Transverse colon (tissue), 4 donors: ENCODE measurements at regions not wholly inside any gene's neighbourhood (a gene's known extent, or its start where the extent isn't known, plus 50 kb on each side); places are given as distances from the start of the nearest gene placed in this dataset.

ENCODE experiments used
- DNase-seq: peaks from one replicate; pipeline ENCODE4 v3.0.0-alpha.2; 2019
- H3K27ac ChIP-seq, 4 donors: fragments of 200-600 bp; sonication (generic); 2 replicates each; pipeline ENCODE4 v1.5.1; 2016 to 2018; ENCODE audit warnings: inconsistent platforms in 4 of 4
- H3K27me3 ChIP-seq: fragments of 200-600 bp; sonication (generic); 2 replicates; pipeline ENCODE4 v1.5.1; 2017; ENCODE audit warnings: inconsistent platforms
- H3K36me3 ChIP-seq, 4 donors: fragments of 200-600 bp; sonication (generic); 2 replicates each; pipeline ENCODE4 v1.5.1; 2017 to 2019; ENCODE audit warnings: inconsistent platforms in 4 of 4
- H3K4me1 ChIP-seq, 4 donors: fragments of 200-600 bp; sonication (generic); 2 replicates each; pipeline ENCODE4 v1.5.1; 2017 to 2020; ENCODE audit warnings: inconsistent platforms in 4 of 4
- H3K4me3 ChIP-seq, 4 donors: fragments of 200-600 bp; sonication (generic); 1 replicate in 1 of 4; 2 replicates in 3 of 4; pipeline versions ENCODE4 v1.5.1 to v1.6.1; 2017 to 2019; ENCODE audit warnings: inconsistent platforms in 4 of 4
- H3K9me3 ChIP-seq, 2 donors: fragments of 200-600 bp; sonication (generic); 2 replicates each; pipeline ENCODE4 v1.5.1; 2017 to 2019; ENCODE audit warnings: inconsistent platforms in 2 of 2
- CTCF ChIP-seq, 5 experiments: fragments of 200-600 bp in 3 of 5; fragments of 450-650 bp in 2 of 5; sonication (generic) in 3 of 5; IDR thresholded peaks; 1 replicate in 2 of 5; 2 replicates in 3 of 5; pipeline ENCODE4 v1.5.1; 2016 to 2017; ENCODE audit warnings: antibody characterized with exemption in 5 of 5, inconsistent platforms in 3 of 5, mild to moderate bottlenecking in 2 of 5, moderate library complexity in 1 of 5
- EP300 ChIP-seq: sonication (generic); formaldehyde crosslinking; IDR thresholded peaks from one replicate; pipeline ENCODE4 v1.6.1; 2017; ENCODE audit warnings: antibody characterized with exemption, low read depth
- POLR2A ChIP-seq: fragments of 450-650 bp; IDR thresholded peaks from one replicate; pipeline ENCODE4 v1.6.1; 2016; ENCODE audit warnings: antibody characterized with exemption, mild to moderate bottlenecking, moderate library complexity
- POLR2AphosphoS5 ChIP-seq, 3 donors: sonication (generic); formaldehyde crosslinking; IDR thresholded peaks; one replicate each; pipeline ENCODE4 v1.6.1; 2016; ENCODE audit warnings: antibody characterized with exemption in 3 of 3
- WGBS, 2 donors: methylation state at CpG; one replicate each; pipeline ENCODE4 v1.1.5; 2018; ENCODE audit warnings: low coverage in 1 of 2; 5-methylcytosine and 5-hydroxymethylcytosine counted together
- in situ Hi-C, 4 donors: fragments of 200-750 bp; cut with MboI; loops; one replicate each; pipeline versions ENCODE4 v1.15.0 to v1.15.1; 2017; ENCODE audit warnings: low sequenced_read_pairs in 3 of 4, low pct_ligation_motif_present in 1 of 4, low pct_unique_long_range_greater_than_20kb in 1 of 4
- intact Hi-C: fragments of 100-400 bp; cut with DNase I; formaldehyde crosslinking; loops from one replicate; pipeline ENCODE4 v1.15.1; 2023; ENCODE audit warnings: low total_unique reads

GRCh38 chr12:5295996-5296395 is 135.9 kb upstream of the NTF3 start:
- no peak overlapping the region for H3K4me3 ChIP-seq
- H3K4me1 ChIP-seq = no peaks in the 10 kb centered on the region
- in situ Hi-C loops (no loop called here), intact Hi-C loops (no loop called here)
- no peaks in the 10 kb centered on the region for H3K9me3 ChIP-seq
- H3K27ac ChIP-seq = no peak overlapping the region
- TF ChIP-seq POLR2AphosphoS5 (IDR thresholded peaks at IDR 0.05) (no peak), EP300 (no peak)
- no peaks in the 10 kb centered on the region for H3K36me3 ChIP-seq
- DNase-seq = no peak
- 56 to 77% methylated on average over 1 to 2 of the region's 2 CpGs for WGBS, 2 donors
- H3K27me3 ChIP-seq = no peaks in the 10 kb centered on the region

- Histone ChIP-seq H3K27me3 (no peaks in the 10 kb centered on the region), H3K4me1 (no peaks in the 10 kb centered on the region), H3K27ac (no peak overlapping the region), H3K4me3 (no peak overlapping the region), H3K9me3 (no peaks in the 10 kb centered on the region), H3K36me3 (no peaks in the 10 kb centered on the region)
- no peak for DNase-seq
- in situ Hi-C loops = no loop called here
- TF ChIP-seq EP300 = no peak
- no peak for TF ChIP-seq CTCF (IDR thresholded peaks at IDR 0.05)
- TF ChIP-seq POLR2AphosphoS5 (IDR thresholded peaks at IDR 0.05) = no peak
- TF ChIP-seq POLR2A = no peak
- intact Hi-C loops = no loop called here
These were observed 130.4 kb upstream of the NTF3 start for GRCh38 chr12:5301539-5301938.

- TF ChIP-seq CTCF (IDR thresholded peaks at IDR 0.05) (no peak), EP300 (no peak), POLR2AphosphoS5 (IDR thresholded peaks at IDR 0.05) (no peak), POLR2A (no peak)
- no peak overlapping the region for H3K4me3 ChIP-seq
- intact Hi-C loops = no loop called here
- H3K9me3 ChIP-seq = no peaks in the 10 kb centered on the region
- H3K36me3 ChIP-seq = no peaks in the 10 kb centered on the region
- no peaks in the 10 kb centered on the region for H3K27me3 ChIP-seq
- DNase-seq = no peak
- H3K4me1 ChIP-seq = peaks cover 0 to 8% (median 0%) of the 10 kb centered on the region in 4 donors
- H3K27ac ChIP-seq = no peak overlapping the region
- in situ Hi-C loops = no loop called here
- WGBS, 2 donors = 67 to 100% methylated on average over 2 to 7 of the region's 7 CpGs
These were observed 126.5 kb upstream of the NTF3 start for GRCh38 chr12:5305425-5305824.

- Histone ChIP-seq H3K4me1 (peaks cover 0 to 8% (median 0%) of the 10 kb centered on the region in 4 donors), H3K4me3 (no peak overlapping the region), H3K36me3 (no peaks in the 10 kb centered on the region), H3K9me3 (no peaks in the 10 kb centered on the region), H3K27me3 (no peaks in the 10 kb centered on the region), H3K27ac (no peak overlapping the region)
- TF ChIP-seq POLR2A (no peak), CTCF (IDR thresholded peaks at IDR 0.05) (no peak), POLR2AphosphoS5 (IDR thresholded peaks at IDR 0.05) (no peak), EP300 (no peak)
- WGBS, 2 donors = 47 to 58% methylated on average over 3 to 4 of the region's 4 CpGs
- in situ Hi-C loops = no loop called here
- intact Hi-C loops = no loop called here
- DNase-seq = no peak
These were observed 125.9 kb upstream of the NTF3 start for GRCh38 chr12:5305886-5306545.

- Histone ChIP-seq H3K27me3 (no peaks in the 10 kb centered on the region), H3K9me3 (no peaks in the 10 kb centered on the region), H3K4me3 (no peak overlapping the region), H3K27ac (no peak overlapping the region), H3K4me1 (peaks cover 0 to 8% (median 0%) of the 10 kb centered on the region in 4 donors), H3K36me3 (no peaks in the 10 kb centered on the region)
- TF ChIP-seq POLR2AphosphoS5 (IDR thresholded peaks at IDR 0.05) = no peak
- TF ChIP-seq POLR2A = no peak
- no peak for TF ChIP-seq EP300
- no peak for TF ChIP-seq CTCF (IDR thresholded peaks at IDR 0.05)
- 65 to 88% methylated on average over 3 of the region's 3 CpGs for WGBS, 2 donors
- in situ Hi-C loops = no loop called here
- intact Hi-C loops = no loop called here
- no peak for DNase-seq
These were observed 124.8 kb upstream of the NTF3 start for GRCh38 chr12:5307065-5307464.
